ENCODE measurements at regions not wholly inside any gene's neighbourhood (a gene's known extent, or its start where the extent isn't known, plus 50 kb on each side); places are given as distances from the start of the nearest gene placed in this dataset.

- peak in 1 of 14 donors; percentile 13 for DNase-seq
Measured at GRCh38 chr3:70120357-70120966, 120.9 kb downstream of the SAMMSON start.

- DNase-seq = no peak
Measured at GRCh38 chr3:70127192-70127591, 127.7 kb downstream of the SAMMSON start.

DNA sequence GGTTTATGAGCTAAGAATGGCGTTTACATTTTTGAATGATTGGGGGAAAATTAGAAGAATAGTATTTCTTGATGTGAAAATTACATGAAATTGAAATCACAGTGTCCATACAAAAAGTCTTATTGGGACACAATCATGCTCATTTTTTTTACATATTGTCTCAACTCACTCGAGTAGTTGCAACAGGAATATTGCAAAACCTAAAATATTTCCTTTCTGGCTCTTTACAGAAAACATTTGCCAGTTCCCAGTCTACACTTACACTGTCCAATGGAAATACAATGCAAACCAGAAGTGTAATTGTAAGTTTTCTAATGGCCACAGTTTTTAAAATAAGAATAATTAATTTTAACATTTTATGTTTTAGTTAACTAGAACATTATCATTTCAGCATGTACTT lies 137.8 kb downstream of the SAMMSON start:
- DNase-seq = no peak

DNA sequence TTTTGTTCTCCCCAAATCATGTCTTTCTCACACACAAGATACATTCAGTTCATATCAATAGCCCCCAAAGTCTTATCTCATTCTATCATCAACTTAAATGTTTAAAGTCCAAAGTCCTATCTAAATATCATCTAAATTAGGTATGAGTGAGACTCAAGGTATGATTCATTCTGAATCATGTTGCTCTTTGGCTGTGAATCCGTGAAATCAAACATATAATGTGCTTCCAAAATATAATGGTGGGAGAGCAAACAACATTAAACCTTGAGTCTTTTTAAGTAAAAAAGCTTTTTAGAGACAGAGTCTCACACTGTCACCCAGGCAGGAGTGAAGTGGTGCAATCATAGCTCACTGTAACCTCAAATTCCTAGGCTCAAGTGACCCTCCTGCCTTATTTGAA lies 139.1 kb downstream of the SAMMSON start:
- DNase-seq = no peak

Data from C1 segment of cervical spinal cord (tissue), 14 donors.